KBM-7 (cell line): ENCODE measurements at regions not wholly inside any gene's neighbourhood (a gene's known extent, or its start where the extent isn't known, plus 50 kb on each side); places are given as distances from the start of the nearest gene placed in this dataset.

Experiments used
- DNase-seq: peaks from one replicate; pipeline ENCODE4 v3.0.0-alpha.2; 2015
- in situ Hi-C: fragments of 300-500 bp; cut with MboI; formaldehyde crosslinking; loops from 2 replicates; pipeline ENCODE4 v1.14.3; 2020; ENCODE audit warnings: low sequenced_read_pairs, low pct_unique_long_range_greater_than_20kb, mixed read lengths

- DNase-seq: no peak
- in situ Hi-C loops: no loop called here
Observed at GRCh38 chr10:63885156-63885555, 364.0 kb downstream of the REEP3 start.

DNA sequence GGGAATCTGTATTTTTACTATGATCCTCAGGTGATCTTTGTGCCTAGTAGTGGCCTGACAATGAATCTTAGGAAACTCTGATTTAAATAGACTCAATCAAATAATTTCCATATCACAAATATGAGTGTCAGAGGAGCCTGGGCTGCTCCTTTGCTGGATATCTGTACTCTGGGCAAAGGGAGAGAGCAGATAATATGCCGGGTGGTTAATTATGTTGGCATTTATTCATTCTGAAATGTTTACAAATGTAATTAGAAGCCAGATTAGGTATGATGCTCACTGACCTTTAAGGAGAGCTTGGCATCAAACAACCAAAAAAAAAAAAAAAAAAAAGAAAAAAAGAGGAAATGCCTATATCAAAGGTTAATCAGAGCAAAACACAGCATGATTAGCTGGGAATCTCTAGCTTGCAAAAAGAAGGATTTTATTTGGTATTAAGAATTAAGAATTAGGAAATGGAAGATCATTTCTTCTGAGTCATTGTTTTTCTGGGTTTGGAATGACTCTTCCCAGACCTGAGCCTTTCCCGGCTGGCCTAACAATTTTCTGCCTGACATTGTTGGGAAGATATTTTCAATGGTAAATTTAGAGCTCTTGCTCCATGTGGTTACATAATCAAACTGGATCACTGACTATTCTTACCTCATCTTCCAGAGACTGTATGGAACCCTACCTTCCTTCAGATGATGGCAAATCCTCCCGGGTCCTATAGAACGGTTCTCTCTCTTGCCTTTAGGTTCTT, 365.3 kb downstream of the REEP3 start:
- no peak for DNase-seq
- in situ Hi-C loops: no loop called here

- DNase-seq: no peak
- in situ Hi-C loops: no loop called here
Observed at GRCh38 chr10:63887023-63887589, 365.9 kb downstream of the REEP3 start.

DNA sequence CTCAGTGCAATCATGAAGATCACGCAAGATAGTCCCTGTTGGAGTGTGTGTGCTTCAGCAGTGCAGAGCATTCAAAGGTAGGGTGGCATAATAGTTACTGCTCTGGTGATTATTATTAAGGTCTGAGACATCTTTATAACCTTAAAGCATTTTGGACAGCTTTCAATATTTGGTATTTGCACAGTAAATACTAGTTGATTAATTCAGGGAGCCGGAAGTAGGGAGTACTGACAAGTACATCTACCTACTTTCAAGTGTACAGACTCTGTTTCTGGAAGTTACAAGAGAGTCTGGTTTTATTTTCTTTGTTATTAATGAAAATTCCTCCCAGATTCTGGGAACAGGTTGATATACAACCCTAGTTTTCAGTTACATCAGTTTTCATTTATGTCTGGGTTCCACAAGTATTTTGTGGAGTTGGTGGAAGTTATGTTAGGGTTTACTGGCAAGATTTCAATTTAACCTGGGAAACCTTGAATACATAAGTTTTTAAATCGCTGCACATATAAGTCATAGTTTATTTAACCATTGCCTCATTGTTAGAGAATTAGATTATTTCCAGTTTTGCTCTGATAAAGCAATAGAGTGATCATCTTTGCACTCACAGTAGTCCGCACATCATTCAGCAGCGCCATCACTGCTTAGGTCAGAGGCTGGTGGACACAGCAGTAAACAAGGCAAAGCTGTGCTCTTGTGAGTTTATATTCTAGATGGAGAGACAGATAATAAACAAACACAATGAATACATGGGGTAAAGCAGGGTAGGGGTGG, 366.6 kb downstream of the REEP3 start:
- in situ Hi-C loops: no loop called here
- no peak for DNase-seq

- DNase-seq: no peak
- in situ Hi-C loops: no loop called here
Observed at GRCh38 chr10:63889803-63890202, 368.6 kb downstream of the REEP3 start.

DNA sequence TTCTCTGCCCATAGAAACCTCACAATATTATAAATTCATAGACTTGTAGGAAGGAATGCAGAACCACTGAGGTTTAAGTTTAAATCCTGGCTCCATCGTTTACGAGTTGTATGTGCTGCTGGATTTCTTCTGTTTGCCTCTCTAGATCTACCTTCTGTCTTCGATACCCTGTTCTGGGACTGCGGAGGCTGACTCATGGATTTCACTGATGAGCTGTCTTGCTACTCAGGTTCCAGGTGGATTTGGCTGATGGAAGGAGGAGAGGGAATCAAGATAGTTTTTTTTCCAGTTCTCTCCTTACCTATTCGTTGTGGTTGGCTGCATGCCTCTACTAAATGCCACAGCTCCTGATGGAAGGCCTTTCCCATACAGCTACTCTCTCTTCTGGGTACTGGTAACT, 375.8 kb downstream of the REEP3 start:
- in situ Hi-C loops: no loop called here
- DNase-seq: no peak

- in situ Hi-C loops: no loop called here
Observed at GRCh38 chr10:63899673-63900300, 378.6 kb downstream of the REEP3 start.

DNA sequence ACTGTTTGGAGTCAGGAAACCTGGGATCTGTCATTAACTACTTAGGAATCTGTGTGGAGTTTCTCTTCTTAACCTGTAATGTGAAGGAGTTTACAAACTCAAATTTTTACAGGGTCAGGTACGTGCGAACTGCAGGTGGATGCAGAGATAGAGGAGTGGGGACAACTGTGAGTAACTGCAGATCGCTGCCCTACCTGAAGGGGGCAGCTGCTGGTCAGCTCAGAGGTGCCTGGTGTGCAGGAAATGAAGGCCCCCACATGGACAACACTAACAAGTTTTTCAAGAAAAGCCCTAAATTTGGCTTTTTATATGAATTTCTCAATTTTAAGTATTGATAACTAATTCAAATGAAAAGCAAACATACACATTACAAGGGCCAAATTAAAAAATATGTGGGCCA, 380.0 kb downstream of the REEP3 start:
- in situ Hi-C loops: no loop called here
- DNase-seq: peak; percentile 1

More at GRCh38 chr10:63899673-63900300, 378.6 kb downstream of the REEP3 start:
- no peak for DNase-seq

DNA sequence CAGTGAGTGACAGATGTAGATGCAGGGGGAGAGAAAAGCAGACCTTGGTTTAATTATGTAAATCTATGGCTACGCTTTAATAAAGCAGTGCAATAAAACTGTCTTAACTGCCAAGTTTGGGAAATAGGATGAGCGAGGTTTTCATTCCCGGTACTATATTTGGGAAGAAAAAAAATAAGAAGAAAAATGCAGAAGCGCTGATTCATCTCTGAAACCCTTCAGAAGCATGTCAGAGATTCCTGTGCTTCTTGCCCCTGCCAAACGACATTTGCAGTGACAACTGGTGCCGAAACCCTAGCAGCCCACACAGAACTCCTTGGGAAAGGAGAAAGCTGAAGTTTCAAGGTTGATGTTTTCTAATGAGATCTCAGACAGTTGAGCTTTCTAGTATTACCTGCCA, 380.7 kb downstream of the REEP3 start:
- no peak for DNase-seq
- in situ Hi-C loops: no loop called here

DNA sequence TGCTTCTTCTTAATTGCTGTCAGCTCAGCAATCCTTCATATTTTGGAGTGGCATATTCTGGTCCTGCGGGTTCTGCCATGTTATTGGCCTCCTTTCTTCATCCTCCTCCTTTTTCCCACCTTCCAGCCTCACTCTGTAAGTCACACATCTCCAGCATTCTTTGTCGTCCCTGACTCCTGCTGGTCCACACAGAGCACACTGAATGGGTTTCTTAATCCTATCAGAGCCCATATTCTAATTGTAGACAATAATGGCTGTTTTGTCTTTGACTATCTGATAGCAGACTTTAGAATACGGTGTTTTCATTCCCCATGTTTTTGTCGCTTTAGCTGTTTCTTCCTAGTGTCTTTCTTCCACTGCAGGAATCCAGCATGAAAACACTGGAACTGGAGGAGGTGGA, 389.6 kb downstream of the REEP3 start:
- no peak for DNase-seq
- in situ Hi-C loops: no loop called here

GRCh38 chr10:63915240-63915639, 394.0 kb downstream of the REEP3 start:
- no peak for DNase-seq
- in situ Hi-C loops: no loop called here

DNA sequence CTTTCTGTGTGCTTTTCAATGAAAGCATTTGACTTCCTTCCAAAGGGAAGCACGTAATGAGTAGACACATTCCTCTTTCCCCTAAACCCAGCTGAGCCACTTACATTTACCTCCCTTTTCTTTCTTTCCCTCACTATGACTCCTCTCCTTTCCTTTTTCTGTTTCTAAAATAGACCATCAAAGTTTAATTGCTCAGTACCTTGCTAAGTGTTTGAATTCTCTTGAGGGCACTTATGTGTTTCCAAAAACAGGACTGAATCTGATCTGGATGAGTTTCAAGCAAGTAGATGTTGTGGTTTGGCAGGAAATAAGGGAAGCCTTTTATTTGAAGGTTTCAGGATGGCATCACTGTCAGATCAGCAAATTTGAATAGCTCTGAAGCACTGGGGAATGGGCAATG, 396.2 kb downstream of the REEP3 start:
- no peak for DNase-seq
- in situ Hi-C loops: no loop called here

- no peak for DNase-seq
- in situ Hi-C loops: no loop called here
Observed at GRCh38 chr10:63919575-63920279, 398.5 kb downstream of the REEP3 start.

- in situ Hi-C loops: no loop called here
- DNase-seq: no peak
Observed at GRCh38 chr10:63920926-63921325, 399.7 kb downstream of the REEP3 start.

GRCh38 chr10:63921908-63922467, 400.8 kb downstream of the REEP3 start:
- in situ Hi-C loops: no loop called here
- no peak for DNase-seq

DNA sequence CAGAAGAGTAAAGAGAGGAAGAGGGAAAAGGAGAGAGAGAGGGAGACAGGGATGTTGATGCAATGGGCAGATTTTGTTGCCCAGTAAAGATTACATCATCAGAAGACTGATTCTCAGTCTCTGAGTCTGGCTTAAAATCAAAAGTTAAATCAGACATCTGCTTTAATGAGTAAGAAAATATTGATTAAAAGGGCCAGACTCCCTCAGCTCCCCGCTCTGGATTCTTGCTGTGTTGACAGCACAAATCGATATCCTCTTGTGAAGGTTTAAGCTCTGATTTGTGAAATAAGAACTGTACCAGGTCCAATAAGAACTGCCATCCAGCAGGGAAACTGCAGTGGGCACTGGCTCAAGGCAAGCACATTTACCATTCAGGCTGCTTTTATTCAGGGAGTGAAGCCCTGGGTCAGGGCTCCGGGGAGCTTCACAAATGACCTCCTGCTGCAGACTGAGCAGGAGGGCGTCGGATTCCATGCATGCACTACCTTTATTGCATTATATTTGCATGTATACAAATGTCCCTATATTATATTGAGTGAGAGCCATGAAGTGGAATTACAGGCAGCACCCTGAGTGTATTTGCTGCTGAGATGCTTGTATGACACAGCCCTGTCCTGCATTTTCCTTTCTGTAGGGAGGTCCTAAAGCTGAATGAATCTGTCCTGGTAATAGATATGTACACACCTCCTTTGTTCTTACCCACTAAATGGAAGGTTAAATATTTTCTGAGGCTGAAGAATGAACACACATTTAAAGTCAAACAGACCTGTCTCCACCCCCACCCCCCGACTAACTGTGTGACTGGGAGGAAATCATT, 401.5 kb downstream of the REEP3 start:
- no peak for DNase-seq

GRCh38 chr10:63929831-63930467, 408.7 kb downstream of the REEP3 start:
- no peak for DNase-seq
- in situ Hi-C loops: no loop called here

More for the DNA sequence above, 401.5 kb downstream of the REEP3 start:
- in situ Hi-C loops: no loop called here

DNA sequence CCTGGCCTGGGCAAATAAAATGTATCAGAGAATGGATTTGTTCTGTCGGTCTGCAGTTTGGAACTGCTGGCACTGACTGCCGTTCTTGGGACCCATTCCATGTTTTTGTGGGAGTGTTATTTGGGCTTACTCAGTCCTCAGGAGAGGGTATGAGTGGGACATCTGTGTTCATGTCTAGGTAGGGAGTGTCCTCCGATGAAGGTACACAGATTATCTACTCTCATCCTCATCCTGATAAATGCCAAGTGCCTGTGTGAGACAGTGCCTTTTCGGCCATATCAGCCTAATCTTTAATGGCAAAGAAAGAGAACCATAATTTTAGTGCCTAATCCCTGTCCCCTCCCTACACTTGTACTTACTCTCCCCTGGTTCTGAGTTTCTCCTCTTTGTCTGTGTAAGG, 409.4 kb downstream of the REEP3 start:
- no peak for DNase-seq
- in situ Hi-C loops: no loop called here
